RWPE2 (cell line): ENCODE measurements at regions not wholly inside any gene's neighbourhood (a gene's known extent, or its start where the extent isn't known, plus 50 kb on each side); places are given as distances from the start of the nearest gene placed in this dataset.

Source experiments
- ATAC-seq: fragments of 200-7000 bp; cut with Tn5 transposase; 3 replicates; pipeline ENCODE4 v1.9.1; 2021; ENCODE audit warnings: low read depth
- DNase-seq: peaks from one replicate; pipeline ENCODE4 v3.0.0-alpha.2; 2020; ENCODE audit warnings: low spot score
- H3K27ac ChIP-seq: fragments of 450-650 bp; 2 replicates; pipeline ENCODE4 v1.5.1; 2017; ENCODE audit warnings: mild to moderate bottlenecking; ENCODE audit not compliant: poor library complexity, severe bottlenecking
- H3K27me3 ChIP-seq: fragments of 250-450 bp; sonication (Bioruptor Pico); 2 replicates; pipeline ENCODE4 v1.5.1; 2021; ENCODE audit warnings: mild to moderate bottlenecking, moderate library complexity; ENCODE audit not compliant: insufficient read depth, poor library complexity, severe bottlenecking
- H3K36me3 ChIP-seq: fragments of 250-450 bp; sonication (Bioruptor Pico); 2 replicates; pipeline ENCODE4 v1.5.1; 2020; ENCODE audit warnings: low read depth, mild to moderate bottlenecking, moderate library complexity
- H3K4me1 ChIP-seq: fragments of 250-450 bp; sonication (Bioruptor Pico); 2 replicates; pipeline ENCODE4 v1.5.1; 2021; ENCODE audit warnings: mild to moderate bottlenecking, moderate library complexity; ENCODE audit not compliant: insufficient read depth, poor library complexity, severe bottlenecking
- H3K4me3 ChIP-seq: fragments of 250-450 bp; sonication (Bioruptor Pico); 2 replicates; pipeline ENCODE4 v1.5.1; 2021; ENCODE audit warnings: mild to moderate bottlenecking, moderate library complexity; ENCODE audit not compliant: severe bottlenecking
- H3K9me3 ChIP-seq: fragments of 250-450 bp; sonication (Bioruptor Pico); 2 replicates; pipeline ENCODE4 v1.5.1; 2021; ENCODE audit warnings: mild to moderate bottlenecking, moderate library complexity; ENCODE audit not compliant: severe bottlenecking
- CTCF ChIP-seq: fragments of 450-650 bp; IDR thresholded peaks from one replicate; pipeline ENCODE4 v1.5.1; 2017; ENCODE audit warnings: mild to moderate bottlenecking, moderate library complexity; ENCODE audit not compliant: poor library complexity, severe bottlenecking

GRCh38 chr1:216922406-216922805 is 199.2 kb upstream of the ESRRG start:
- no peak for ATAC-seq
- no peak for TF ChIP-seq CTCF
- DNase-seq, result no peak
- Histone ChIP-seq H3K36me3 (no peaks in the 10 kb centered on the region), H3K4me1 (no peaks in the 10 kb centered on the region), H3K27me3 (no peaks in the 10 kb centered on the region), H3K9me3 (no peaks in the 10 kb centered on the region), H3K27ac (no peak overlapping the region), H3K4me3 (no peak overlapping the region)

- Histone ChIP-seq H3K36me3 (no peaks in the 10 kb centered on the region), H3K4me3 (no peak overlapping the region), H3K27me3 (no peaks in the 10 kb centered on the region), H3K27ac (no peak overlapping the region), H3K4me1 (no peaks in the 10 kb centered on the region), H3K9me3 (no peaks in the 10 kb centered on the region)
- DNase-seq, result no peak
- no peak for TF ChIP-seq CTCF
- ATAC-seq, result no peak
Observed at GRCh38 chr1:216921866-216922265, 198.6 kb upstream of the ESRRG start.

- H3K27me3 ChIP-seq, result no peaks in the 10 kb centered on the region
- ATAC-seq (no peak), DNase-seq (no peak)
- H3K27ac ChIP-seq, result no peak overlapping the region
- H3K9me3 ChIP-seq, result no peaks in the 10 kb centered on the region
- no peak overlapping the region for H3K4me3 ChIP-seq
- no peaks in the 10 kb centered on the region for H3K4me1 ChIP-seq
- no peaks in the 10 kb centered on the region for H3K36me3 ChIP-seq
- TF ChIP-seq CTCF, result no peak
Observed at GRCh38 chr1:216919060-216919970, 196.1 kb upstream of the ESRRG start.

- no peak for TF ChIP-seq CTCF
- H3K36me3 ChIP-seq, result no peaks in the 10 kb centered on the region
- ATAC-seq, result no peak
- no peaks in the 10 kb centered on the region for H3K27me3 ChIP-seq
- no peaks in the 10 kb centered on the region for H3K9me3 ChIP-seq
- no peak overlapping the region for H3K4me3 ChIP-seq
- H3K27ac ChIP-seq, result no peak overlapping the region
- H3K4me1 ChIP-seq, result no peaks in the 10 kb centered on the region
- no peak for DNase-seq
Observed at GRCh38 chr1:216916890-216917438, 193.7 kb upstream of the ESRRG start.

GRCh38 chr1:216914974-216915373 is 191.7 kb upstream of the ESRRG start:
- Histone ChIP-seq H3K27me3 (no peaks in the 10 kb centered on the region), H3K4me1 (no peaks in the 10 kb centered on the region), H3K9me3 (no peaks in the 10 kb centered on the region), H3K36me3 (no peaks in the 10 kb centered on the region), H3K27ac (no peak overlapping the region), H3K4me3 (no peak overlapping the region)
- ATAC-seq (no peak), DNase-seq (no peak)
- TF ChIP-seq CTCF, result no peak
